Stimulated activated CD4-positive, alpha-beta T cell treated with anti-CD3 and anti-CD28 coated beads, Interleukin-12 subunit alpha, Interleukin-12 subunit beta, amount 100 ng/mL, for 24 hours (primary cell): ENCODE measurements at regions not wholly inside any gene's neighbourhood (a gene's known extent, or its start where the extent isn't known, plus 50 kb on each side); places are given as distances from the start of the nearest gene placed in this dataset.

ENCODE experiments used
- DNase-seq, 2 experiments: peaks; one replicate each; pipeline ENCODE4 v3.0.0-alpha.2; 2020; ENCODE audit warnings: low read depth in 2 of 2

- DNase-seq, result no peak
These were observed 145.1 kb upstream of the MKLN1 start for GRCh38 chr7:131182446-131183058.

DNA sequence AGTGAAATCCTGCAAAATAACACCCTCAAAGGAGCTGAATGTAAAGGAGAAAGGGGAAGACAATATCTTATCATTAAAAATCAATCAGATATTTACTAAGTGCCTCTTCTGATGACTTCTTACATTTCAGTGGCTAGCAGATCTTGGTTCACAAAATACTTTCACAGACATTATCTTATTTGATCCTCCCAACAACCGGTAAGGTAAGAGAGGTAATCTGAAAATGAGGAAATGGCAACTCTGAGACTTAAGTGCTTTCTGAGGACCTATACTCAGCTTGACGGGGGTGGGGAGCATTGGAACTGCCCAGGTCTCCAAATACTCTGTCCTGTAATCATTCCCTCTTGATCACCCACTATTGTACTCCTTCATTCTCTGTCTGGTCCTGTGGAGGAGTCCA is 144.6 kb upstream of the MKLN1 start:
- no peak for DNase-seq

DNA sequence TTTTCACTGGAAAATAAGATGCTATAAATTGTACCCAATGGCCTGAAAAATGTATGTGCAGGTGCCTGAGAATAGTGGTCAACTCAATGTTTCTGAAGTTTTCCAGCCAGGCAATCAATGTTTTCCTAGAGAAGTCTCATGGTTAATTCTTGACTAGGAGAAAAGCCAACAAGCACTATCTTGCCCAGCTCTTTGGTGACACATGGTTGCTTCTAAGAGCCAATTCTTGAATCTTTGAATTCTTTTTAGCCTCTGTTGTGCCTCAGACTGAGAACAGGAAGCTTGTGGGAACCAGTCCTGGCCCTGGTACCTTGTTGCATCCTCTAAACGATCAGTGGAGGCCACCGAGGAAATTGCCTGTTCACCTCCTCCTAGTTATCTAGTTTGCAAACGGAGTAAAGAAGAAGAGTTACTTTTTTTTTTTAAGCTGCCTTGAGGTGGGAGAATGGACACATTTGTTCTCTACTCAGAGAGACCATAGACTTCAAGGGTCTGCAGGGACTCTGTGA is 144.0 kb upstream of the MKLN1 start:
- no peak for DNase-seq

GRCh38 chr7:131186816-131187215 is 140.9 kb upstream of the MKLN1 start:
- no peak for DNase-seq

DNA sequence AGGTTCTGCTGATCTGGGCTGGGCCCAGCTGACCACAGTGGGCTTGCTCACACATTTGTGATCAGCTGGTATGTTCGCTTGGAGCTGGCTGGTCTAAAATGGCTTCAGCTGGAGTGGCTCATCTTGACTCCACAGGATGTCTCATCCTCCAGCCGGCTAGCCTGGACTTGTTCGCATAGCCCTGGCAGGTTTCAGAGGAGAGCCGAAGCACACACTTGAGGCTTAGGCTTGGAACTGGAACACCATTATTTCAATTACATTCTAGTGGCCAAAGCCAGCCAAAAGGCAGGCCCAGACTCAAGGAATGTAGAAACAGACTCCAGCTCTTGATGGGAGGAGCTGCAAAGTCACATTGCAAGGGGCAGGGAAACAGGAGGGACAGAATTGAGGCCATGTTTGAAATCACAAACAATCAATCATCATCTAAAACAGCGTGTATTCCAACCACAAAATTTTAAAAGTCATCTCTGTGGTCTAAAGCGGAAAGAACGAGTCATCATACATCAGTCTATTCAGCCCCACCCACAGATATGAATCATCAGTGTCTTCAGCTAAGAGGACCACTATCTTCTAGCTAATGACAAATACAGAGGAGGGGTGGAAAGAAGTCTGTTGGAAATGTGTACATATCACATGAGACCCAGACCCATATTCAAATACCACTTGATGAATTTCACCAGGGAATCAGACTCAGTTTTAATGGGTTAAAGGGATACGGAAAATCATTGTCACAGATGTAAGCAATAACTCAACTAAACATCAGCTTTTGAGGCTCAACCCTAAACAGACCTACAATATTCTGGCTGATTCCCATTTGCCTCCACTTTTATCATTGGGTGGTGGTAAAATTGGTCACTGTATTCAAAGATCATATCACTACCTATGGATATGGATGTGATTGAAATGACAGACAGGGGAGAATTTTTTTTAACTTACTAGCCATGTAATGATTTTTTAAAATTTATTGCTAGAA is 139.0 kb upstream of the MKLN1 start:
- peak; percentile 30 to 35 for DNase-seq

DNA sequence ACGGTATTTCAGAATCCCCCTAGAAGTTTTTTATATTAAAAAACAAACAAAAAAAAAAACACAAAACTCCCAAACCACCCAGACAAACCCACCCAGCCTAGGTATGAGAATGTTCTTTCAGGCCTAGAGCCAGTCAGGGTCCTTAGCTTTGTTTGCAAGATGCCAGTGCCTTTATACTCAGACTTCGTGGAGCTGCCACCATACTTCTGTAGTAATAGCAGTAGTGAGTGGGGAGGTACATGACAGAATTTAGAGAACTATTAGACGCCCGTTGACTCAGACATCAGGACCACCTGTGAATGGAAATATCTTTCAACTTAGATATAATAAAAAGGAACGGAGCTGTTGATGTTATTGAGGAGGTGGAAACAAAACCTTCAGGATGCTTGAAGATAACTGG is 138.2 kb upstream of the MKLN1 start:
- no peak for DNase-seq

DNA sequence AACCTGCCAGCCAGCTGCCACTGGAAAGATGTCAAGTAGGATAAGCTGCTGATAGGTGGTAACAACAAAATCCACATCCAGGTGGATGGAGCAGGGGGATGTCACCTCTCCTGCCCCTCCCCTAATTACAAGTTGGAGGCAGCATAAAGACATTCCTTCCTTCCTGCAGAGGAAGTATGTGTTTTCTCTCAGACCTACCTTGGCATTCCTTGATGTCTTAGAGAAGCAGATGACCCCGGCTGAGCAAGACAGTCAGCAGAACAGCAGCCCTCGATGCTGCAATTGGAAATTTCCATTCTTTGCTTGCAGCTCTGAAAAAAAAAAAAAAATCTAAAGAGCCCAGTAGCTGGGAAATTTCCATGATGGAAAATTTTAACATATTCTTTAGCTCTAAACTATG is 137.5 kb upstream of the MKLN1 start:
- DNase-seq, result no peak

- DNase-seq, result no peak
These were observed 137.1 kb upstream of the MKLN1 start for GRCh38 chr7:131190581-131190980.

DNA sequence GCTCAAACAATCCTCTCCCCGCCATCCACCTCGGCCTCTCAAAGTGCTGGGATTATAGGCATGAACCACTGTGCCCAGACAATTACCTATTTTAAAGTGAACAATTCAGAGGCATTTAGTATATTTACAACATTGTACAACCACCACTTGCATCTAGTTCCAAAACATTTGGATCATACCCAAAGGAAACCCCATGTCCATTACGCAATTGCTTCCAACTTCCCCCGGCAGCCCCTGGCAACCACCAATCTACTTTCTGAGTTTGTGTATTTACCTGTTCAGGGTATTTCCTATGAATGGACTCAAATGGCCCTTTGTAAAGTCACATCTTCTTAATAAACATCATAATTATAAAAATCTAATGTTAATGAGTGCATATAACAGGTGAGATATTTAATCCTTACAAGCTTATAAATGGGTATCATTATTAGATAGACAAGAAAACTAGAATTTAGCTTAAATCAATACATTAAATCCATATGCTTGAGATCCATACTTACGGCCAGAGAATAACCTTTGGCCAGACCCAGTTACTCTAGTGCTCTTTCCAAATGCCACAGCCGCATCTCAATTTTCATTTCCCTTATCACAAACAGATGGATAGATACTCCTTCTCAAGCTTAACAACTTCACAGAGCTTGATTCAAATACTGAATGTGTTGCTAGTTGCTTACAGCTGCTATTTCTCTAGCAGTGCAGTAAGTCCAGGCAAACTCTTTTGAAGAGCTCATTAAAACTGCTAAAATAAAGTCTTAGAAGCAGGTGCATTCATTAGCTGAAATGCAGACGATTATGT is 133.4 kb upstream of the MKLN1 start:
- DNase-seq, result no peak

DNA sequence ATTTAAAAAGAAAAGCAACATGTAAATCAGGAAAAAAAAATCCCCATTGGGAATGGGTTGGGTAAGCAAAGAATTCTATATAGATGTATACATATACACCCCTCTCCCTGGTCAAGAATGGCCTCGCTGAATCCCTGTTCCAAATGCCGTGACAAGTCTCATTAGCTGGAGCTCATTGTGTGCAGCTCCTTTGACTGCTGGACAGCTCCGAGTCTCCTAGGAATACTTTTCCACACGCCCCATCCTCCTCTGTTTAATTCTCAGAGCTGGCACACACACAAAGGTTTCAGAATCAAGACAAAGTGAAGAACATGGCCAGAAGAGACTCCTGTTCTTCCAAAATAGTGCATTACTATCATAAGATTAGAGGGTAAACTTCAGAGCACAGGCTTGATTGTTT is 130.9 kb upstream of the MKLN1 start:
- DNase-seq, result no peak

- DNase-seq, result no peak
These were observed 129.6 kb upstream of the MKLN1 start for GRCh38 chr7:131197920-131198615.

DNA sequence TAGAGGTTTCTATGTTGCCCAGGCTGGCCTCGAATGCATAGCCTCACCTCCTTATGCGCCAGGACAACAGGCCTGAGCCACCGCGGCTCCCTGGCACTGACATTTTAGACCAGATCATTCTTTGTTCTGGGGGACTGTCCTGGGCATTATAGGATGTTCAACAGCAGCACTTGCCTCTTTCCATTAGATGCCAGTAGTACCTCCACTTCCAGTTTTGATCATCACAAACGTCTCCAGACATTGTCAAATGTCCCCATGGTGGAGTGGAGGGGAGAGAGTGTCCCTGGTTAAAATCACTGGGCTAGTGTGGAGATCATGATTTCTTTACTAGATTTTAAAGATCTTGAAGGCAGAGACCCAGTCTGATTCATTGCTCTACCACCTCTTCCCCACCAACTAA is 125.2 kb upstream of the MKLN1 start:
- DNase-seq, result no peak

DNA sequence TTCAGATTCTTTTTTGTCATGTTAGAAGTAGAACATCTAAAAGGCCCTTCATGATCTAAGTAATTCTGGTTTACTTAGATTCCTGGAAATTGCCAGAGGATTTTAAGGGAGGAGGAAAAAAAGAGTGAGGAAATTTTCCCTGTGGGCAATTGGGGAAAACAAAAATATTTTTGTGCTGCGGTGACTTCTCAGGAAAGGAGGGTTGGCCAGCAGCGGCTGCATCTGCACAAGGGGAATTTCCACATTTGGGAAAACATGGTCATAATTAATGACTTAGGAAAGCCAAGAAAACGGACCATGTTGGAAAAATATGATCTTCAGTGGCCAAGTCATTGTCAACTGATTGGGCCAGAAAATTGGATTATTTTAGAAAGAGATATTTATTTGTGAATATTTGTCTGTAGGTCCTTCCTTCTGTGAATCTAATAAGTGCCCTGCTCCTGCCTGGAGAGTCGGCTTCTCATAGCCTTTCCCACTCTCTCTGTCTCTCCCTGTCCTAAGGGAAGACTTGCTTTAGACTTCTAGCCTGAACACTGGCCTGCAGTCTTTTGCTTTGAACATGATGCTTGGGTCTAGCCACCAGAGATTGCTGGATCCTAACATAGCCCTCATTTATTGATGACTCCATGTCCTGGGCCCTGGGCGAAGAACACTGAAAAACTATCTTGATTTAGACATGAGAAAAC is 124.2 kb upstream of the MKLN1 start:
- DNase-seq, result no peak

- no peak for DNase-seq
These were observed 118.9 kb upstream of the MKLN1 start for GRCh38 chr7:131208777-131209176.

- no peak for DNase-seq
These were observed 117.1 kb upstream of the MKLN1 start for GRCh38 chr7:131210618-131211017.

- DNase-seq, result no peak
These were observed 116.2 kb upstream of the MKLN1 start for GRCh38 chr7:131211500-131211899.

- no peak for DNase-seq
These were observed 115.6 kb upstream of the MKLN1 start for GRCh38 chr7:131212114-131212513.

DNA sequence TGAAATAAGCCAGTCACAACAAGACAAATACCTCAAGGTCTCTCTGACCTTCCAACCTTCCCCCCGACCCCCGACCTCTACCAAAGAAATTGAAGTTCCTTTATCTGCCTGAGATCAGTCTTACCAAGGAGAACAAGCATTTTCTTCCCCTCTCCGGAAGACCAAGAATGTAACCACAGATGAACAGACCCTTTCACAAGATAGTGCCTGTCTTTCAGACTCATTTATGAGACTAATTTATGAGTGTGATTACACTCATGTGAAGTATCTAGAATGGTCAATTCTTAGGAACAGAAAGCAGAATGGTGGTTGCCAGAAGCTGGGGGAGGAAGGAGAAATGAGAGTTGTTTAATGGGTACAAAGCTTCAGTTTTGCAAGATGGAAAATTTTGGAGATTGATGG is 108.9 kb upstream of the MKLN1 start:
- no peak for DNase-seq

DNA sequence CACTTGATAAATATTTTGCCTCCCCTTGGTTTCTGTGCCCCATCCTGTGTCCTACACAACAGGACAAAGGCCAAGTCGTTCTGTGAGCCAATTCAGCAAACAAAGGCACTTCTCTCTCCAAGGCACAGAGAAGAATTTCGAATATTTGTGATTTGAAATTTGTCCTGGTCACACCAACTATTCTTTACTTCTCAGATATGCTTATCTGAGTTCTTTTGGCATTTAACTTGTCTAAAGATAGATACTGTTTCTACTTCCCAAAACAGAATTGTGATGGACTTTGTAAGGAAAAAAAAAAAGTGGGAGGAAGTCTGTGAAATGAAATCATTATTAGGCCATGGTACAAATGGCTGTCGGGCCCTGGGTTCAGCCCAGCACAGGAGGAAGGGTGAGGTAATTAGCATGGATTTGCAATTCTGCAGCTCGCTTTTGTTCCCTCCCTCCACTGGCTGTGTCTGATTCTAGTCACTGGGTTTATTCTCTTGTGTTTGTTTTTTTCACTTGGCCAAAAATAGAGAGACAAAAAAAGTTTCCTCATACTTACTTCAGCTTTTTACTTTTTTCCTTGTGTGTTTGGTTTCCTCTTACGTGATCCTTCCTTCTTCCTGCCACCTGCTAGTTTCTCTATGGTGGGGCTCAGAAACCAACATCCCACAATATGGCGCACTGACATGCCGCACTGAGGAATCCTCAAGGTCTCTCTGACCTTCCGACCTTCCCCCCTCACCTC is 108.2 kb upstream of the MKLN1 start:
- no peak for DNase-seq

GRCh38 chr7:131221061-131221460 is 106.6 kb upstream of the MKLN1 start:
- no peak for DNase-seq
